GM12875 (cell line): ENCODE measurements at regions not wholly inside any gene's neighbourhood (a gene's known extent, or its start where the extent isn't known, plus 50 kb on each side); places are given as distances from the start of the nearest gene placed in this dataset.

Source experiments
- H3K4me3 ChIP-seq: one replicate; pipeline ENCODE4 v1.5.1; 2011; ENCODE audit warnings: low read depth, low read length, control low read depth
- TF ChIP-seq, protein P1 (sequence below): IDR thresholded peaks from 2 replicates; pipeline ENCODE4 v1.5.1; 2011; ENCODE audit warnings: low read depth, mild to moderate bottlenecking, control low read depth, inconsistent platforms, low read length, moderate library complexity, borderline replicate concordance; ENCODE audit not compliant: insufficient read depth

DNA sequence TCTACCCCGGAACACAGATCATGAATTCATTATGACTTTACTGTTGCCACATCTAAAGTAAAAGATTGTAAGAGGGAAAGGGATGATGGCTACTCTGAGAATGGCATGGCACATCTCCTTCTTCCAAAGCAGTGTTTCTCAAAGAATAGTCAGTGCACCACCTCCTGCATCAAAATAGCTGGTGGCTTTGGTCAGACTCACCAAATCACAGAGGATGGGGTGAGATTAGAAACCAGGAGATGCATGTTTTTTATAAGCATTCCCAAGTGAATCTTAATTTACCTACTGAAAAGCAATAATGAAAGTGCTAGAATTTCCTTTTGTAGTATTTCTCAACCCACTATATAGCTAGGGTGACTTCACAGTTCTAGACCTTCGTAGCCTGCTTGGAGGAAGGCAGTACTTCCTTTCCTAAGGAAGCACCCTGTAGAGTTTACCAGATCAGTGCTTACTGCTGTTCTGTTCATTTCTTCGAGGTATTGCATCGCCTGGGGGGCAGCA is 340.8 kb upstream of the KLF3 start:
- no peak overlapping the region for H3K4me3 ChIP-seq
- TF ChIP-seq, protein P1, sequence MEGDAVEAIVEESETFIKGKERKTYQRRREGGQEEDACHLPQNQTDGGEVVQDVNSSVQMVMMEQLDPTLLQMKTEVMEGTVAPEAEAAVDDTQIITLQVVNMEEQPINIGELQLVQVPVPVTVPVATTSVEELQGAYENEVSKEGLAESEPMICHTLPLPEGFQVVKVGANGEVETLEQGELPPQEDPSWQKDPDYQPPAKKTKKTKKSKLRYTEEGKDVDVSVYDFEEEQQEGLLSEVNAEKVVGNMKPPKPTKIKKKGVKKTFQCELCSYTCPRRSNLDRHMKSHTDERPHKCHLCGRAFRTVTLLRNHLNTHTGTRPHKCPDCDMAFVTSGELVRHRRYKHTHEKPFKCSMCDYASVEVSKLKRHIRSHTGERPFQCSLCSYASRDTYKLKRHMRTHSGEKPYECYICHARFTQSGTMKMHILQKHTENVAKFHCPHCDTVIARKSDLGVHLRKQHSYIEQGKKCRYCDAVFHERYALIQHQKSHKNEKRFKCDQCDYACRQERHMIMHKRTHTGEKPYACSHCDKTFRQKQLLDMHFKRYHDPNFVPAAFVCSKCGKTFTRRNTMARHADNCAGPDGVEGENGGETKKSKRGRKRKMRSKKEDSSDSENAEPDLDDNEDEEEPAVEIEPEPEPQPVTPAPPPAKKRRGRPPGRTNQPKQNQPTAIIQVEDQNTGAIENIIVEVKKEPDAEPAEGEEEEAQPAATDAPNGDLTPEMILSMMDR: no peak

DNA sequence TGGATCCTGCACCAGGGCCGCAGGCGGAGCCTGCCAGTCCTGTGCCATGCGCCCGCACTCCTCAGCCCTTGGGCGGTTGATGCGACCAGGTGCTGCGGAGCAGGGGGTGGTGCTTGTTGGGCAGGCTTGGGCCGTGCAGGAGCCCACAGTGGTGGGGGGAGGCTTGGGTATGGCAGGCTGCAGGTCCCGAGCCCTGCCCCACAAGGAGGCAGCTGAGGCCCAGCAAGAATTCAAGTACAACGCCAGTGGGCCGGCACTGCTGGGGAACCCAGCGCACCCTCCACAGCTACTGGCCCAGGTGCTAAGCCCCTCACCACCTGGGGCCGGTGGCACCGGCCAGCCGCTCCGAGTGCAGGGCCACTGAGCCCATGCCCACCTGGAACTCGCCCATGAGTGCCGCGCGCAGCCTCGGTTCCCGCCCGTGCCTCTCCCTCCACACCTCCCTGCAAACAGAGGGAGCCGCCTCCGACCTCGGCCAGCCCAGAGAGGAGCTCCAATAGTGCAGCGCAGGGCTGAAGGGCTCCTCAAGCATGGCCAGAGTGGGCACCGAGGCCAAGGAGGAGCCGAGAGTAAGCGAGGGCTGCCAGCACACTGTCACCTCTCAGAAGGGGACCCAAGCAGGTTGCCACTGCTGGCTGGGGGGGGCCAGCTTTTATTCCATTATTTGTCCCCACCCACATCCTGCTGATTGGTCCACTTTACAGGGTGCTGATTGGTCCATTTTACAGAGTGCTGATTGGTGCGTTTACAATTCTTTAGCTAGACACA is 339.0 kb upstream of the KLF3 start:
- TF ChIP-seq, protein P1: no peak
- H3K4me3 ChIP-seq: no peak overlapping the region

DNA sequence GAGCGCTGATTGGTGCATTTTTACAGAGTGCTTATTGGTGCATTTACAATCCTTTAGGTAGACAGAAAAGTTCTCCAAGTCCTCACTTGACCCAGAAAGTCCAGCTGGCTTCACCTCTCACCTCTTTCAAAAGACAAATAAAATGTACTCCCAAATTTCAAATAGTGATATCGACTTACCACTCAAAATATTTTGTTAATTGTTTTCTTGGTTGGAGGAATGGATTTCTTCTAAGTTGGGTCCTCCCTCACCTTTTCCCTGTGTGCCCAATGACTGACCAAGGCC is 338.4 kb upstream of the KLF3 start:
- TF ChIP-seq, protein P1: no peak
- no peak overlapping the region for H3K4me3 ChIP-seq

DNA sequence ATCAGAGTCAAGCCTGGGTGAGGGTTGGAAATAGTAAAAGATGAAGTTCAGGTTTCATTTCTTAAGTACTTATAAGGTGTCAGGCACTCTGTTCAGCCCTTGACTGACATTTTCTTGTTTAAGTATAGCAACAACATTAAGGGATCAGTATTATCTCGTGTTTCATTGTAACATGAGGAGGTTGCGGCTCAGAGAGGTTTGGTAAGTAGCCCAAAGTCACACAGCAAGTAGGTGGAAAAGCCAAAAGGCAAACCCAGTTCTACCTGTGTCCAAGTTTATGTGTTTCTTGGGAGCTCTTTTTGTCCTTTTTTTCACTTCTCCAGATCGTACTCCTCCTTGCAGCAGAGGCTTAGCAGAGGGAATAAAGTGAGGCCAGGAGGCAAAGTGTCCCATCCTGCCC is 337.5 kb upstream of the KLF3 start:
- H3K4me3 ChIP-seq: no peak overlapping the region
- TF ChIP-seq, protein P1: no peak

DNA sequence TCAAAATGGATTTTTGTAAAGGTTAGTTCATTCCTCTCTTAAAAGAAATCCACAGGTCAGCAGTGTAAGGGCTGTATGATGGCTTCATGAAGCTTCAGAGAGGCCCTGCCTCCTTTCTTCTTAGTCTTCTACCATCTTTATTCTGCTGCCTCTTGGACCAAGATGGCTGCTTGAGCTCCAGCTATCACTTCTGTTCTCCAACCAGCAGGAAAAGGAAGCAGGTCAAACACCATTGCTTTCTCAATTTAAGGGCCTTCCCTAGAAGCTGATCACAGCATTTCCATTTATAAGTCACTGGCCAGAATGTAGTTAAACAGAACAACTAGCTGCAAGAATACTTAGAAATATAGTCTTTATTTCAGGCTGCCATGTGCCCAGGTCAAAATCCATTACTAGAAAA is 336.8 kb upstream of the KLF3 start:
- TF ChIP-seq, protein P1: no peak
- no peak overlapping the region for H3K4me3 ChIP-seq

DNA sequence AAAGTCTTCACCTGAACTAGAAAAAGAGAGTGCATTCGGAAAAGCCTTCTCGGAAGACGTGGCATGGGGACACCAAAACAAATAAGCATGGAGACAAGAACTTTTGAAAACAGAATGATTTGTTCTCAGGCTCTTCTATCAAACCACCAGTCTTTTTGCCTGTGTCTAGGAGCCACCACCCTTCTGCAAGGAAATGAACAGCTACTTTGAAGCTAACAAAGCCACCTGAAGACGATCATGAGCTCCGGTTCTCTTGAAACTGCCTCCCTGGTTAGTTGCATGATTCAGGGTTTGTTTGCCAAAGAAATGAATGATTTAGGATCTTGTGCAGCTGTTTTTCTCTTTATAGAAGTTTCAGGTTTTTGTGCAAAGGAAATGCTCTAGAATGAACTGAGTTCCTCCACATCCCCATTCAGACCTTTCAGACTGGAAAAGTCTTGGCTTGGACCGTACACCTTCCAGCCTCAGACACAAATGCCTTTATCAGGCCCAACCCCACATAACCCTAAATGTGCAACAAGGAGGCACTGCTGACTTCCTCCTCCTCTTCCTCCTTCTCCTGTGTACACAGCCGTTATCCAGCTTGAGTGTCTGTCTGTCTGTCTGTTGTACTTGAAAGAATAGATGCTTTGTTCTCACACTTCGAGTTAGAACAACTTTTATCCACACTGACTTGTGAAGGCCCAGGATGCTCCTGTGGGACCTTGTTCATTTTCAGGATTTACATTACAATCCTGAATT is 334.8 kb upstream of the KLF3 start:
- TF ChIP-seq, protein P1: no peak
- no peak overlapping the region for H3K4me3 ChIP-seq

DNA sequence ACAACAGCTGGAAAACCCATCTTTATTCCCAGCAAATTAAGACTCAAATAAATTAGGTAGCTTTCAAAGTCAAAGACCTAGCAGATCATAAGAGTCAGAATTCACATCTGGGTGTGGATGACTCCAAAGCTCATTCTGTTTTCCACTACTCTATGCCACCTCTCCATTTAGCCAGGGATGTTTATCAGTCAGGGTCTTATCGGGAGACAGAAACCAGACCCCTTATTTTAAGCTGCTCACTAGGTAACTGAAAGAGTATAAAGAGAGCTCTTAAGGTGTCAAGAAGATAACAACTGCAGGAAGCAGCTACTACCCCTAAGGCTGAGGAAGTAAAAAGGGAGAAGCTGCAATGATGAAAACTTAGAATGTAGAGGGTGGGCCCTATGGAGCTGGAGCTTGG is 333.7 kb upstream of the KLF3 start:
- TF ChIP-seq, protein P1: no peak
- H3K4me3 ChIP-seq: no peak overlapping the region
